Activated CD4-positive, alpha-beta T cell treated with anti-CD3 and anti-CD28 coated beads for 36 hours (primary cell): ENCODE measurements at regions not wholly inside any gene's neighbourhood (a gene's known extent, or its start where the extent isn't known, plus 50 kb on each side); places are given as distances from the start of the nearest gene placed in this dataset.

Source experiments
- ATAC-seq: fragments of 200-7000 bp; cut with Tn5 transposase; one replicate; pipeline ENCODE4 v1.10.0; 2021; ENCODE audit warnings: mild to moderate bottlenecking, moderate library complexity
- CTCF ChIA-PET: fragments of 350-600 bp; sonication (Branson Sonifier 250); formaldehyde crosslinking; loops from one replicate; lab custom pipeline; 2021; ENCODE audit warnings: antibody characterized with exemption; lab: Charles Lee
- POLR2A ChIA-PET: fragments of 350-600 bp; sonication (Branson Sonifier 250); formaldehyde crosslinking; loops from one replicate; lab custom pipeline; 2021; ENCODE audit warnings: antibody characterized with exemption, inconsistent platforms; lab: Charles Lee
- DNase-seq: peaks from one replicate; pipeline ENCODE4 v3.0.0-alpha.2; 2020
- H3K27ac Mint-ChIP-seq: one replicate; pipeline ENCODE4 v1.8.0; 2021; ENCODE audit warnings: mixed read lengths
- H3K27me3 Mint-ChIP-seq: one replicate; pipeline ENCODE4 v1.8.0; 2021; ENCODE audit warnings: mixed read lengths
- H3K36me3 Mint-ChIP-seq: one replicate; pipeline ENCODE4 v1.8.0; 2021; ENCODE audit warnings: low read depth, mixed read lengths
- H3K4me1 Mint-ChIP-seq: one replicate; pipeline ENCODE4 v1.8.0; 2021; ENCODE audit warnings: mixed read lengths
- H3K4me3 Mint-ChIP-seq: one replicate; pipeline ENCODE4 v1.8.0; 2021; ENCODE audit warnings: mild to moderate bottlenecking, moderate library complexity, mixed read lengths
- H3K9me3 Mint-ChIP-seq: one replicate; pipeline ENCODE4 v1.8.0; 2021; ENCODE audit warnings: low read depth, mixed read lengths
- intact Hi-C, 2 experiments: fragments of 100-400 bp; cut with DNase I in 1 of 2; cut with micrococcal nuclease in 1 of 2; formaldehyde crosslinking; loops; one replicate each; pipeline versions ENCODE4 v1.14.2 to v1.15.1; 2022 to 2024; cut with DNase I, micrococcal nuclease

GRCh38 chr22:26756675-26757293 is 99.4 kb downstream of the MIAT start:
- Mint-ChIP-seq H3K4me3 (no peak overlapping the region), H3K36me3 (peaks cover 7% of the 10 kb centered on the region), H3K27ac (no peak overlapping the region), H3K4me1 (no peaks in the 10 kb centered on the region), H3K27me3 (no peaks in the 10 kb centered on the region), H3K9me3 (no peaks in the 10 kb centered on the region)
- DNase-seq = peak; percentile 80
- intact Hi-C loops = loop anchor here (2.0 to 10.0 kb wide), 4 partner anchors 78 to 1248 kb away; partner anchors contain the start of gene MN1 (in 1 of the 2)
- CTCF ChIA-PET = interaction anchor here (0.6 to 1.7 kb wide), 9 partner anchors 12 to 1234 kb away, joined by 3 to 9 read pairs (median 3); no protein-coding TSS in a partner anchor
- ATAC-seq = peak; percentile 81
- POLR2A ChIA-PET = no interaction called here

GRCh38 chr22:26757496-26757895 is 100.1 kb downstream of the MIAT start:
- CTCF ChIA-PET = interaction anchor here (0.6 to 1.7 kb wide), 6 partner anchors 9 to 1234 kb away, joined by 3 to 9 read pairs (median 3); no protein-coding TSS in a partner anchor
- ATAC-seq (no peak), DNase-seq (no peak)
- H3K36me3 Mint-ChIP-seq = peaks cover 7% of the 10 kb centered on the region
- H3K27me3 Mint-ChIP-seq = no peaks in the 10 kb centered on the region
- H3K9me3 Mint-ChIP-seq = no peaks in the 10 kb centered on the region
- POLR2A ChIA-PET = no interaction called here
- H3K4me1 Mint-ChIP-seq = no peaks in the 10 kb centered on the region
- no peak overlapping the region for H3K4me3 Mint-ChIP-seq
- H3K27ac Mint-ChIP-seq = no peak overlapping the region
- intact Hi-C loops = loop anchor here (2.0 to 10.0 kb wide), 4 partner anchors 79 to 1247 kb away; partner anchors contain the start of gene MN1 (in 1 of the 2)

GRCh38 chr22:26762503-26763472 is 105.4 kb downstream of the MIAT start:
- intact Hi-C loops = no loop called here
- Mint-ChIP-seq H3K4me3 (no peak overlapping the region), H3K27ac (no peak overlapping the region), H3K36me3 (peaks cover 24% of the 10 kb centered on the region), H3K4me1 (no peaks in the 10 kb centered on the region), H3K27me3 (no peaks in the 10 kb centered on the region), H3K9me3 (peaks cover 9% of the 10 kb centered on the region)
- no peak for ATAC-seq
- CTCF ChIA-PET = no interaction called here
- no peak for DNase-seq
- POLR2A ChIA-PET = no interaction called here

DNA sequence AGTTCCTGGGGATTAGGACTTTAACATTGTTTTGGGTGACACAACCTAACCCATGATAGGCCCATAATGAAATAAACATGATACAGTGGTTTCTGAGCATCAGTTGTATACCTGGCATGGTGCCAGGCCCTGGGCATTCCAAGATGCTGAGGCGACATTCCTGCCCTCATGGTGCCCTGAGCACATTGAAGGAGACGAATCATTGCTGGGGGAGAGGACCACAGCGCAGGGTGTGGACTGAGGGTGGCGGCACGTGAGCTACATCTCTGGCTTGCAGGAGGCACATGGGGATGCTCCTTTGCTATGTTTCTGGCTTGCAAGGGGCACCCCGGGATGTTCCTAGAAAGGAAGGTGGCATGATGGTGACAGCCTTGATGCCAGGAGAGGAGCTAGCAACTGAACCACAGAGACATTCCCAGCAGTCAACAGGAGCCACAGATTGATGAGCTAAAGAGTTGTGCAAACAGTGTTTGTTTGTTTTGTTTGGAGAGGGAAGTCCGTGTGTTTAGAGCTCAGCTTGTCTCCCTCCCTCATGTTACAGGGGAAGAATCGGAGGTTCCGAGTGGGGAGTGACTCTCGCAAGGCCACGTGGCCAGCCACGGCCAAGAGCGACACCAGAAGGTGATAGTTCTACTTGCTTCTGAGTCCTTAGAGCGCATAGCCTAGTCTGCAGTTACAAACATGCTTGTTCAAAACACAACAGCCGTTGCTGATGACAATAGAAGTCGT is 106.4 kb downstream of the MIAT start:
- no peak for ATAC-seq
- Mint-ChIP-seq H3K36me3 (peaks cover 23% of the 10 kb centered on the region), H3K9me3 (peaks cover 9% of the 10 kb centered on the region), H3K4me3 (no peak overlapping the region), H3K27me3 (no peaks in the 10 kb centered on the region), H3K27ac (no peak overlapping the region), H3K4me1 (no peaks in the 10 kb centered on the region)
- CTCF ChIA-PET = no interaction called here
- POLR2A ChIA-PET = no interaction called here
- intact Hi-C loops = no loop called here
- no peak for DNase-seq

DNA sequence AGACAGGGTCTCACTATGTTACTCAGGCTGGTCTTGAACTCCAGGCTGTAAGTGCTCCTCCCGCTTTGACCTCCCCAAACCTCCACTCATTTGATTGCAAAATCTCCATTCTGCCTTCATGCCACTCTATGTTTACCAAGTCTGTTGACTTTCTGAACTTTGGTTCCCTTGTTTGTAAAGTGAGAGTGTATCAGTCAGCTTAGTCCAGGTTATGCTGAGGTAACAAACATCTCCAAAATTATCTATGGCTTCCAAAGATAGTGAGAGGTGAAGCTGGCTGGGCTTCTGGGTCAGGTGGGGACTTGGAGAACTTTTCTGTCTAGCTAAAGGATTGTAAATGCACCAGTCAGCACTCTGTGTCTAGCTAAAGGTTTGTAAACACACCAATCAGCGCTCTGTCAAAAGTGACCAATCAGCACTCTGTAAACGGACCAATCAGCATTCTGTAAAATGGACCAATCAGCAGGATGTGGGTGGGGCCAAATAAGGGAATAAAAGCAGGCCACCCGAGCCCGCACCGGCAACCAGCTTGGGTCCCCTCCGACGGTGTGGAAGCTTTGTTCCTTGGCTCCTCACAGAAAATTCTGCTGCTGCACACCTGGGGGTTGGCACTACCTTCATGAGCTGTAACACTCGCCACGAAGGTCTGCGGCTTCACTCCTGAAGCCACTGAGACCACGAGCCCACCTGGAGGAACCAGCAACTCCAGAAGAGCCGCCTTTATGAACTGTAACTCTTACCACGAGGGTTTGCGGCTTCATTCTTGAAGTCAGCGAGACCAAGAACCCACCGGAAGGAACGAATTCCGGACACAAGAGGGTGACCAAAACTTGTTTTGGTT is 109.3 kb downstream of the MIAT start:
- intact Hi-C loops = no loop called here
- POLR2A ChIA-PET = no interaction called here
- Mint-ChIP-seq H3K27me3 (no peaks in the 10 kb centered on the region), H3K27ac (no peak overlapping the region), H3K4me3 (no peak overlapping the region), H3K36me3 (peaks cover 26% of the 10 kb centered on the region), H3K9me3 (peaks cover 9% of the 10 kb centered on the region), H3K4me1 (peaks cover 3% of the 10 kb centered on the region)
- ATAC-seq (no peak), DNase-seq (no peak)
- CTCF ChIA-PET = interaction anchor here (0.7 kb wide), 1 partner anchor 9 kb away, joined by 3 read pairs; no protein-coding TSS in a partner anchor

DNA sequence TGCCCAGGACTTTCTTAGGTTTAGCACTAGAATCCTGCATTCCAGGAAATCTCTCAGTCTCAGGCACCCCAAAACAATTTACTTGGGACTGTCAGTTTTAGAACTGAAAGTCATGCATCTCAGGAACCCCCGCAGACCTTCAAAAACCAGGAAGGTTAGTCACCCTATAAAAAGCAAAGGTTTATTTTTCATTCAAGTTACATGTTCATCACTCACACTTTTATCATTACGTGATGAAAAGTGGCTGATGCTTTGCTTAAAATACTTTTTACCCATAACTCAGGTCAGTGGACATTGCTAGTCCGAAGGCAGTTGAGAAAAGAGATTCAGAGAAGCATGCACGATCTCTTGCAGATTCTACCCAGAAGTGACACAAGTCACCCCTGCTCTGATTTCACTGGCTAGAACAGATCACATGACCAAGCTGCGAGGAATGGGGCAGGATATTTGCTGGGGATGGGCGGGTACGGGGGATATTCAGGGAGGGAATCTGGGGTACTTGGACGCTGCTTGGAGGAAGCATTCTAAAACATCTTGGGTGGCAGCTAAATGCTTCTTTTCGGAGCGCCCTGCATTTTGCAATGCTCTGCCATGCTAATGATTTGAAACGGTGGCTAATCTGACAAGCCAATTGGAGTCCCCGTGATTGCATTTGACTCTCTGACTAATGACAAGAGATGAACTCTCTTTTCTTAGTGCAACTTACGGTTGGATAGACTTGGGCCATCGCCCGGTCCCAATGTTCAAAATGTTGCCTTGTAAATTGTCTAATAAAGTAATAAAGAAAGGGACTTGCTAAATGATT is 110.2 kb downstream of the MIAT start:
- POLR2A ChIA-PET = no interaction called here
- intact Hi-C loops = no loop called here

DNA sequence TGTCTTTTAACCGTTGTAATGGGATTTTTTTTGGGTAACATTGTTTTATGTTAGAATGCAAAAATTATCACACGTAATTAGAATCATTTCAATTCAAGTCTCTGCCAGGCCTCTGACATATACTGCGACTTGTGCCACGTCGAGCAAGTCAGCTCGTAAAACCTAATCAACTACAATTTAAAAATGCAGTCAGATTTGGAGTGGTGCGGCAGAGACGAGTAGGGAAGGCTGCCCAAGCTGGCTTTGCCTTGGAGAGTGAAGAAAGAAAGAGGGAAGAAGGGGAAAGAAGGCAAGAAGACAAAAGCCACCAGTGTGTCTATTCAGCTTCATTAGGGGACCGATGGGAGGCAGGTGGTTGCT is 110.7 kb downstream of the MIAT start:
- peaks cover 3% of the 10 kb centered on the region for H3K4me1 Mint-ChIP-seq
- no peaks in the 10 kb centered on the region for H3K27me3 Mint-ChIP-seq
- ATAC-seq = no peak
- peaks cover 26% of the 10 kb centered on the region for H3K36me3 Mint-ChIP-seq
- H3K4me3 Mint-ChIP-seq = no peak overlapping the region
- ChIA-PET POLR2A (no interaction called here), CTCF (no interaction called here)
- intact Hi-C loops = no loop called here
- DNase-seq = no peak
- H3K27ac Mint-ChIP-seq = no peak overlapping the region
- peaks cover 9% of the 10 kb centered on the region for H3K9me3 Mint-ChIP-seq

More for the DNA sequence above, 110.2 kb downstream of the MIAT start:
- CTCF ChIA-PET = no interaction called here
- Mint-ChIP-seq H3K36me3 (peaks cover 26% of the 10 kb centered on the region), H3K27me3 (no peaks in the 10 kb centered on the region), H3K4me1 (peaks cover 3% of the 10 kb centered on the region), H3K4me3 (no peak overlapping the region), H3K9me3 (peaks cover 9% of the 10 kb centered on the region), H3K27ac (no peak overlapping the region)
- DNase-seq (no peak), ATAC-seq (no peak)

- CTCF ChIA-PET = no interaction called here
Observed at GRCh38 chr22:26768952-26769351, 111.6 kb downstream of the MIAT start.

DNA sequence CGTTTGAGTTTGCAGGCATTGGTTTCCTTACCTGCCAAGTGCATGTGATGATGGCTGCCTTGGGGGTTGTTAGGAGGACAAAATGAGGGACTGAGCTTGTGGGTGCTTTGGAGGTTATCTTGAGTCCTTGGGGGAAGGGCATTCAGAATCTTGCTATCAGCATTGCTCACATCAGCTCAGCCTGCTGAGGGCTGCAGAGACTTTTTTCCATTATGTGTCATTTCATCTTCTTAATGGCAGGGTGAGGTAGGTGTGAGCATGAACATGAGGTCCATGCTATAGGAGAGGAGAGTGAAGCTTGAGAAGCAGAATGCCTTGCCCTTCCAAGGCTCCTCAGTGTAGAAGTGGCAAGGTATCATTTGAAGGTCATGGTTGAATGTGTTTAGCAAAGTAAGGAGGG is 112.3 kb downstream of the MIAT start:
- Mint-ChIP-seq H3K4me3 (no peak overlapping the region), H3K36me3 (peaks cover 29% of the 10 kb centered on the region), H3K27ac (peak overlapping the region; percentile 5), H3K4me1 (peaks cover 3% of the 10 kb centered on the region), H3K9me3 (peaks cover 9% of the 10 kb centered on the region), H3K27me3 (no peaks in the 10 kb centered on the region)
- intact Hi-C loops = no loop called here
- CTCF ChIA-PET = no interaction called here
- DNase-seq = no peak
- POLR2A ChIA-PET = no interaction called here
- peak; percentile 47 for ATAC-seq

More at GRCh38 chr22:26768952-26769351, 111.6 kb downstream of the MIAT start:
- peaks cover 26% of the 10 kb centered on the region for H3K36me3 Mint-ChIP-seq
- POLR2A ChIA-PET = no interaction called here
- no peak for DNase-seq
- no peak for ATAC-seq
- intact Hi-C loops = no loop called here
- H3K4me3 Mint-ChIP-seq = no peak overlapping the region
- H3K27ac Mint-ChIP-seq = no peak overlapping the region
- peaks cover 9% of the 10 kb centered on the region for H3K9me3 Mint-ChIP-seq
- no peaks in the 10 kb centered on the region for H3K27me3 Mint-ChIP-seq
- H3K4me1 Mint-ChIP-seq = peaks cover 3% of the 10 kb centered on the region

DNA sequence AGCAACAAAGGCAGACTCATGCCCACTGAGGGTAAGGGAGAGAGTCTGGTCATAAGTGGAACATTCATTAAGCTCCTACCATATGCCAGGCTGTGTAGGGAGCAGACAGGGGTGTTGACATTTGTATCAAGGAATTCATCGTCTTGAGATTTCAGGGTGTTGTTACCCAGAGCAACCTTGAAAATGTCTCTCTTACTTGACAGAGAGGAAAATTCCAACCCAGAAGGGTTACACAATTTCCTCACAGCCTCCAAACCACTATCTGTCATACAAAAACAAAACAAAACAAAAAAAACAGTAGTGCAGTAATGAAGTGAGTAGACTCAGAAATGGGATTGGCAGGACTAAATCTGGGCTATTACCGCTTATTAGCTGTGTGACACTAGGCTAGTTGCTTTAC is 113.2 kb downstream of the MIAT start:
- intact Hi-C loops = no loop called here
- ATAC-seq (no peak), DNase-seq (no peak)
- Mint-ChIP-seq H3K9me3 (peaks cover 6% of the 10 kb centered on the region), H3K4me1 (peaks cover 3% of the 10 kb centered on the region), H3K27me3 (no peaks in the 10 kb centered on the region), H3K27ac (no peak overlapping the region), H3K36me3 (peaks cover 30% of the 10 kb centered on the region), H3K4me3 (no peak overlapping the region)
- CTCF ChIA-PET = no interaction called here
- POLR2A ChIA-PET = interaction anchor here (0.9 kb wide), 1 partner anchor 26 kb away, joined by 3 read pairs; no protein-coding TSS in a partner anchor
